ENCODE measurements at regions not wholly inside any gene's neighbourhood (a gene's known extent, or its start where the extent isn't known, plus 50 kb on each side); places are given as distances from the start of the nearest gene placed in this dataset.

GRCh38 chr1:114342376-114342775, 168.6 kb downstream of the TRIM33 start:
- no peak for DNase-seq (ENCODE audit: low read depth)

- no peak for DNase-seq (ENCODE audit: low read depth)
Measured at GRCh38 chr1:114341856-114342255, 169.1 kb downstream of the TRIM33 start.

- DNase-seq (ENCODE audit: low read depth), result peak; percentile 34
Measured at GRCh38 chr1:114341299-114341698, 169.7 kb downstream of the TRIM33 start.

GRCh38 chr1:114340892-114341291, 170.1 kb downstream of the TRIM33 start:
- no peak for DNase-seq (ENCODE audit: low read depth)

GRCh38 chr1:114339379-114339778, 171.6 kb downstream of the TRIM33 start:
- DNase-seq (ENCODE audit: low read depth), result no peak

- DNase-seq (ENCODE audit: low read depth), result no peak
Measured at GRCh38 chr1:114338191-114338890, 172.7 kb downstream of the TRIM33 start.

GRCh38 chr1:114337417-114337816, 173.6 kb downstream of the TRIM33 start:
- no peak for DNase-seq (ENCODE audit: low read depth)

- no peak for DNase-seq (ENCODE audit: low read depth)
Measured at GRCh38 chr1:114336360-114336759, 174.6 kb downstream of the TRIM33 start.

- no peak for DNase-seq (ENCODE audit: low read depth)
Measured at GRCh38 chr1:114335273-114335672, 175.7 kb downstream of the TRIM33 start.

- no peak for DNase-seq (ENCODE audit: low read depth)
Measured at GRCh38 chr1:114334297-114334696, 176.7 kb downstream of the TRIM33 start.

GRCh38 chr1:114333690-114334089, 177.3 kb downstream of the TRIM33 start:
- DNase-seq (ENCODE audit: low read depth), result no peak

GRCh38 chr1:114331936-114332335, 178.3 kb upstream of the SYT6 start:
- DNase-seq (ENCODE audit: low read depth), result no peak

GRCh38 chr1:114330451-114330983, 176.8 kb upstream of the SYT6 start:
- no peak for DNase-seq (ENCODE audit: low read depth)

- DNase-seq (ENCODE audit: low read depth), result no peak
Measured at GRCh38 chr1:114328361-114328904, 174.8 kb upstream of the SYT6 start.

GRCh38 chr1:114324662-114324965, 170.9 kb upstream of the SYT6 start:
- no peak for DNase-seq (ENCODE audit: low read depth)

GRCh38 chr1:114323959-114324661, 170.4 kb upstream of the SYT6 start:
- no peak for DNase-seq (ENCODE audit: low read depth)

GRCh38 chr1:114322734-114323133, 169.1 kb upstream of the SYT6 start:
- DNase-seq (ENCODE audit: low read depth), result no peak

- no peak for DNase-seq (ENCODE audit: low read depth)
Measured at GRCh38 chr1:114322207-114322606, 168.5 kb upstream of the SYT6 start.

GRCh38 chr1:114320586-114320985, 166.9 kb upstream of the SYT6 start:
- DNase-seq (ENCODE audit: low read depth), result no peak

GRCh38 chr1:114319418-114319817, 165.7 kb upstream of the SYT6 start:
- no peak for DNase-seq (ENCODE audit: low read depth)

GRCh38 chr1:114318961-114319360, 165.3 kb upstream of the SYT6 start:
- no peak for DNase-seq (ENCODE audit: low read depth)

GRCh38 chr1:114316204-114316603, 162.5 kb upstream of the SYT6 start:
- DNase-seq (ENCODE audit: low read depth), result no peak

GRCh38 chr1:114315631-114316030, 162.0 kb upstream of the SYT6 start:
- no peak for DNase-seq (ENCODE audit: low read depth)

Data from T follicular helper cell (primary cell).